ENCODE measurements at regions not wholly inside any gene's neighbourhood (a gene's known extent, or its start where the extent isn't known, plus 50 kb on each side); places are given as distances from the start of the nearest gene placed in this dataset.
A peak's percentile ranks its signal among the peaks of the same experiment; 100 is the strongest.
"Not testable (repeated sequence)": the region's sequence is repeated elsewhere in the genome, so short reads cannot be mapped to it uniquely, and the experiment has no call there.

DNA sequence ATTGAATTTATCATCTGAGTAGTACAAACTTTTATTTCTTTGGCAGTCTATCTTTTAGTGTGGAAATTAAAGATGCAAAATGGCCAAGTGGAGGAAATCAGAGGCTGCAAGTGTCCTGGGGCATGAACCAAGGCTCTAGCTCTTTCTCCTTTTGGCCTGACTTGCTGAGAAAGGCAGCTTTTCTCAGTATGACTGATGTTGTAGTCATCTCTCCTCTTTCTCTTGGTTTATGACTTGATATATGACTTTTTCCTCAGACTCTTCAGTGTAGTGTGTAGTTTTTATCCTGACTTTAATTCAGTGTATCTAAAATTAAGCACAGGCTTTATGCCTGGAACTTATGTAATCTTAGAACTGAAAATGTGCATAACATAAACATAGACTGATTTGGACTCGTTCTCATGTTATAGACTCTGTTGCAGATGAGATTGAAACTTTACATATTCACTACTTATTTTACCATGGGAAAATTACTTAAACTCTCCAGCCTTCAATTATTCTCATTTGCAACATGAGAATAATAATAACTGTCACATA lies 65.7 kb downstream of the SLITRK5 start:
- Mint-ChIP-seq H3K4me3 (no peak overlapping the region), H3K27ac (no peak overlapping the region), H3K27me3 (no peaks in the 10 kb centered on the region), H3K36me3 (no peaks in the 10 kb centered on the region), H3K9me3 (peaks cover 0 to 14% (median 6%) of the 10 kb centered on the region in 3 donors), H3K4me1 (no peaks in the 10 kb centered on the region)

GRCh38 chr13:87754097-87754496 lies 82.9 kb downstream of the SLITRK5 start:
- H3K27me3 Mint-ChIP-seq = no peaks in the 10 kb centered on the region

GRCh38 chr13:87769445-87769844 lies 98.3 kb downstream of the SLITRK5 start:
- no peaks in the 10 kb centered on the region for H3K36me3 Mint-ChIP-seq
- no peak overlapping the region for H3K4me3 Mint-ChIP-seq
- H3K4me1 Mint-ChIP-seq = no peaks in the 10 kb centered on the region
- H3K27me3 Mint-ChIP-seq = no peaks in the 10 kb centered on the region
- no peak overlapping the region for H3K27ac Mint-ChIP-seq
- peaks cover 0 to 10% (median 4%) of the 10 kb centered on the region in 3 donors for H3K9me3 Mint-ChIP-seq

More at GRCh38 chr13:87754097-87754496, 82.9 kb downstream of the SLITRK5 start:
- Mint-ChIP-seq H3K27ac (no peak overlapping the region), H3K36me3 (no peaks in the 10 kb centered on the region), H3K4me3 (no peak overlapping the region), H3K9me3 (peaks cover 0 to 3% (median 0%) of the 10 kb centered on the region in 3 donors), H3K4me1 (no peaks in the 10 kb centered on the region)

DNA sequence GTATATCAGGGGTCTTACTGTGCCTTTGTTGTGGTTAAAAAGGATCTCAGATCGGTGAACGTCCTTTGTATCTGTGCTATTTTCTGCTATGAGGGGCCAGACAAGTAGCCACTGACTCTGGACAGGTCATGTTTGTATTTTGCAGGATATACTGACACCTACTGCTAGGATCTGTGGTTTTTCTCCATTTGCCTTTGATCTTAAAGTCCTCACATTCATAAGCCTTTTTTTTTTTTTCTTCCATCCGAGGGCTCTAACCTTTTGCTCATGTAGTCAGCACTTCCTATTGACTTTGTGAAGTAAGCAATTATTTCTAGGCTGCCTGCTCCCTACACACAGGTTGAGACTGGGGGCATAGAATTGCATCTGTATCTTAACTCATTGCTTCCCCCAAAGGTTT lies 106.2 kb downstream of the SLITRK5 start:
- Mint-ChIP-seq H3K4me3 (no peak overlapping the region), H3K9me3 (peaks cover 0 to 6% (median 2%) of the 10 kb centered on the region in 3 donors), H3K27me3 (no peaks in the 10 kb centered on the region), H3K36me3 (no peaks in the 10 kb centered on the region), H3K4me1 (no peaks in the 10 kb centered on the region), H3K27ac (no peak overlapping the region)

GRCh38 chr13:87778128-87778527 lies 107.0 kb downstream of the SLITRK5 start:
- H3K27me3 Mint-ChIP-seq = no peaks in the 10 kb centered on the region
- H3K27ac Mint-ChIP-seq = no peak overlapping the region
- no peaks in the 10 kb centered on the region for H3K36me3 Mint-ChIP-seq
- H3K4me3 Mint-ChIP-seq = no peak overlapping the region
- no peaks in the 10 kb centered on the region for H3K4me1 Mint-ChIP-seq
- H3K9me3 Mint-ChIP-seq = peaks cover 0 to 6% (median 2%) of the 10 kb centered on the region in 3 donors

- no peaks in the 10 kb centered on the region for H3K4me1 Mint-ChIP-seq
- no peaks in the 10 kb centered on the region for H3K36me3 Mint-ChIP-seq
Observed at GRCh38 chr13:87779426-87779825, 108.3 kb downstream of the SLITRK5 start.

GRCh38 chr13:87783366-87783765 lies 112.2 kb downstream of the SLITRK5 start:
- H3K36me3 Mint-ChIP-seq = no peaks in the 10 kb centered on the region
- H3K4me3 Mint-ChIP-seq = no peak overlapping the region
- no peak overlapping the region for H3K27ac Mint-ChIP-seq
- no peaks in the 10 kb centered on the region for H3K27me3 Mint-ChIP-seq
- peaks cover 0 to 13% (median 4%) of the 10 kb centered on the region in 3 donors for H3K9me3 Mint-ChIP-seq
- no peaks in the 10 kb centered on the region for H3K4me1 Mint-ChIP-seq

More at GRCh38 chr13:87779426-87779825, 108.3 kb downstream of the SLITRK5 start:
- Mint-ChIP-seq H3K27me3 (no peaks in the 10 kb centered on the region), H3K4me3 (peak overlapping the region in 1 of 4 donors; percentile 2), H3K27ac (no peak overlapping the region), H3K9me3 (peaks cover 0 to 6% (median 2%) of the 10 kb centered on the region in 3 donors)

DNA sequence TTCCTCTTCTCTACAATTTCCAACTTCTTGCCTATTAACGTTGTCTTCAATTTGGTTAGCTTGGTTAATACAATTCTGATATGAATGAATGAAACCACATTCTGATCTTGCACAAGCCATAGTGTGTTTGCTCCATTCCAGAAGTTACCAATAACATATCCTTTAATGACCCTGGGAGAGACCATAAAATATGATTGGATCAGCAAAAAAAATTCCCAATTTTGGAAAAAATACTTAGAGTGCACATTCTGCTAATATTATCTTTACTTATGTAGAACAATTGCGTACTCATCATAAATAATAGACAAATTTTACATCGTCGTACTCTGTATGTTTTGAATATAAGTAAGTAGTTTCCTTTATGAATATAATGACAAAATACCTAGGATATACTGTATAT lies 117.2 kb downstream of the SLITRK5 start:
- Mint-ChIP-seq H3K27ac (no peak overlapping the region), H3K36me3 (no peaks in the 10 kb centered on the region), H3K4me1 (no peaks in the 10 kb centered on the region), H3K4me3 (no peak overlapping the region), H3K9me3 (peaks cover 2 to 8% (median 5%) of the 10 kb centered on the region in 3 donors), H3K27me3 (no peaks in the 10 kb centered on the region)

- no peaks in the 10 kb centered on the region for H3K27me3 Mint-ChIP-seq
- H3K36me3 Mint-ChIP-seq = no peaks in the 10 kb centered on the region
- H3K4me3 Mint-ChIP-seq = no peak overlapping the region
- H3K4me1 Mint-ChIP-seq = no peaks in the 10 kb centered on the region
- H3K27ac Mint-ChIP-seq = no peak overlapping the region
- H3K9me3 Mint-ChIP-seq = peaks cover 2 to 9% (median 7%) of the 10 kb centered on the region in 3 donors
Observed at GRCh38 chr13:87792878-87793277, 121.7 kb downstream of the SLITRK5 start.

DNA sequence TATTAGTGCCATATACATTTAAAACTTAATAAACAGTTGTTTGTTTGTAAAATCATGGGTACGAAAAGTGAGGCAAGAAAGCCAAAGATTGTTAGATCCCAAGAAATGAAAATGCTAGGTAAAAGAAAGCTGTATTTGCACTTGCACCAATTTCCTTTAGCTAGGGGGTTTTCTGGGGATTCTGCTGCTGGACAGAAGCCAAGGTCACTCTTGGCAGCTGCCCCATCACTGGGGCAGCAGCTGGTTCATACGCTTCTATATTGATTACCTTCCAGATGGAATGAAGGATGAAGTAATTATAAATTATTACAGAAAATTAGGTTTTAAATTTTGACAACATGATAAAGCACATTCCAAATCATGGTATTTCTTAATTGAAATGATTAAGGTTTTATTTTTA lies 127.4 kb downstream of the SLITRK5 start:
- H3K36me3 Mint-ChIP-seq = no peaks in the 10 kb centered on the region
- H3K4me3 Mint-ChIP-seq = no peak overlapping the region
- H3K4me1 Mint-ChIP-seq = no peaks in the 10 kb centered on the region
- no peaks in the 10 kb centered on the region for H3K27me3 Mint-ChIP-seq
- no peak overlapping the region for H3K27ac Mint-ChIP-seq
- H3K9me3 Mint-ChIP-seq = peaks cover 0 to 6% (median 3%) of the 10 kb centered on the region in 3 donors

DNA sequence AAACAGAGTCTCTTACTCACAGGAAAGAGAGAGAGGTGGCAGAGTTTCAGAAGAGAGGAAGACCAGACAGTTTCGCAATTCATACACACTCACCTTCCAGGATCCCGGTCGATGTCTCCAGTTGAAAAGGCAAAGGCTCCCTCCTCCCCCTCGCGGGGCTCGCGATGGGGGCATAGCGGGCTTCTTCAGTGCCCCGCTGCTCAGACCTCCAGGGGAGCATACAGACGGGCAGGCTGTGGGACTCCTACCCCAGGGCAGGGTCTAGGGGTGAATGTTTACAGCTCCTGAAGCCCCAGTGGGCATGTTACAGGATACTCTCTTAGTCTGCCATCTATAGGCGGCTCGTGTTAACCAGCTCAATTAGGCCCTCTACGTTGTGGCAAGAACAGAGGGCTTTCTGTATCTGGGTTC lies 139.2 kb downstream of the SLITRK5 start:
- Mint-ChIP-seq H3K9me3 (peaks cover 0 to 9% (median 1%) of the 10 kb centered on the region in 3 donors), H3K4me3 (no peak overlapping the region), H3K4me1 (no peaks in the 10 kb centered on the region), H3K36me3 (no peaks in the 10 kb centered on the region), H3K27ac (peak overlapping the region in 1 of 3 donors; percentile 31), H3K27me3 (no peaks in the 10 kb centered on the region)

DNA sequence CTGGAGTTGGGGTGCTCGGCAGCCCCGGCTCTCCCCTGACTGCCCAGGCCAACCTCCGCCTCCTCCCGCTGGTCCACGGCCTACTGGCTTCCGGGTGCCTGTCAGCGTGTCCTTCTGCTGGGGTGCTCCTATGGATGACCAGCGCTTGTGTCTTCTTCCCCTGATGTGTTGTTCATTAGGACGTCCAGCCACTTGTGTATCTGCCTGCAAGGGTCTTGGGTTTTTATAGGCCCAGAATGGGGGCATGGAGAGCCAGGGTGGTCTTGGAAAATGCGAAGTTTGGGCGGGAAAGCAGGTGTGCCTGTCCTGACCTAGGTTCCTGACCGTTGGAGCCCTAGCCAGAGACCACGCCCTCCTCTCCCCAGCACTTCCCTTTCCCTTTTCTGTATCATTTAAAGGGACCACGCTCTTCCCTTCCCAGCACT lies 139.8 kb downstream of the SLITRK5 start:
- Mint-ChIP-seq H3K9me3 (peaks cover 0 to 11% (median 0%) of the 10 kb centered on the region in 3 donors), H3K4me3 (no peak overlapping the region), H3K36me3 (no peaks in the 10 kb centered on the region)

GRCh38 chr13:87814403-87814802 lies 143.2 kb downstream of the SLITRK5 start:
- Mint-ChIP-seq H3K27ac (peak overlapping the region in 1 of 3 donors; percentile 84), H3K27me3 (no peaks in the 10 kb centered on the region), H3K4me3 (no peak overlapping the region), H3K36me3 (no peaks in the 10 kb centered on the region), H3K4me1 (no peaks in the 10 kb centered on the region), H3K9me3 (peaks cover 0 to 11% (median 0%) of the 10 kb centered on the region in 3 donors)

More for the DNA sequence above, 139.8 kb downstream of the SLITRK5 start:
- H3K4me1 Mint-ChIP-seq = no peaks in the 10 kb centered on the region
- H3K27me3 Mint-ChIP-seq = no peaks in the 10 kb centered on the region
- H3K27ac Mint-ChIP-seq = no peak overlapping the region

DNA sequence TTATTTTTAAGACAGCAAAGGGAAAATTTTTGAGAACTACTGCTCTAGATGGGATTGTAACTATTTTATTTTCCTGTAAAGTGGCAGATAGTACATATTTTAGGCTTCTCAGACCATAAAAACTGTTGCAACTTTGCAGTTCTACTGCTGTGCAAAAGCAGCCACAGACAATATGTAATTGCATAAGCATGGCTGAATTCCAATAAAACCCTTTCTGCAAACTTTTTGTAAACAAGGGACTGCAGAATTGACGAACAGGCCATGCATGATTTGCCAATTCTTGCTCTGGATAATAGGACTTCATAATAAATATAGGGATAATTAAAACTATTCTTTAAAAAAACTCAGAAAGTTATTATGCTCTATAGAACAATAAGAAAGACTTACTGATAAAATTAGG lies 149.1 kb downstream of the SLITRK5 start:
- Mint-ChIP-seq H3K27me3 (no peaks in the 10 kb centered on the region), H3K4me1 (no peaks in the 10 kb centered on the region), H3K27ac (no peak overlapping the region), H3K4me3 (no peak overlapping the region), H3K36me3 (no peaks in the 10 kb centered on the region), H3K9me3 (peaks cover 0 to 6% (median 3%) of the 10 kb centered on the region in 3 donors)

GRCh38 chr13:87821512-87821911 lies 150.3 kb downstream of the SLITRK5 start:
- H3K27ac Mint-ChIP-seq = no peak overlapping the region
- no peak overlapping the region for H3K4me3 Mint-ChIP-seq
- H3K36me3 Mint-ChIP-seq = no peaks in the 10 kb centered on the region
- H3K4me1 Mint-ChIP-seq = no peaks in the 10 kb centered on the region
- peaks cover 0 to 3% (median 3%) of the 10 kb centered on the region in 3 donors for H3K9me3 Mint-ChIP-seq
- no peaks in the 10 kb centered on the region for H3K27me3 Mint-ChIP-seq

DNA sequence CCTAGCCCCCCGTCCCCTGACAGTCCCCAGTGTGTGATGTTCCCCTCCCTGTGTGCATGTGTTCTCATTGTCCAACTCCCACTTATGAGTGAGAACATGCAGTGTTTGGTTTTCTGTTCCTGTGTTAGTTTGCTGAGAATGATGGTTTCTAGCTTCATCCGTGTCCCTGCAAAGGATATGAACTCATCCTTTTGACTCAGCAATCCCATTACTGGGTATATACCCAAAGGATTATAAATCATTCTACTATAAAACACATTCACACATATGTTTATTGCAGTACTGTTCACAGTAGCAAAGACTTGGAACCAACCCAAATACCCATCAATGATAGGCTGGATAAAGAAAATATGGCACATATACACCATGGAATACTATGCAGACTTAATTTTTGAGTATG lies 155.1 kb downstream of the SLITRK5 start:
- H3K27ac Mint-ChIP-seq, H3K36me3 Mint-ChIP-seq, H3K4me1 Mint-ChIP-seq, H3K9me3 Mint-ChIP-seq, H3K4me3 Mint-ChIP-seq, H3K27me3 Mint-ChIP-seq: not testable (repeated sequence)
